ENCODE measurements at regions not wholly inside any gene's neighbourhood (a gene's known extent, or its start where the extent isn't known, plus 50 kb on each side); places are given as distances from the start of the nearest gene placed in this dataset.

GRCh38 chr10:61600399-61600798 lies 62.3 kb upstream of the CABCOCO1 start:
- H3K4me3 ChIP-seq = no peak overlapping the region
- no peak for DNase-seq
- no peak for ATAC-seq (ENCODE audit: insufficient read depth, low FRiP score)
- H3K9me3 ChIP-seq (ENCODE audit: control insufficient read depth in 4 of 4, insufficient read depth in 3 of 4, low read length in 3 of 4) = no peaks in the 10 kb centered on the region
- H3K27ac ChIP-seq (ENCODE audit: low read depth in 1 of 2, low read length in 1 of 2) = no peak overlapping the region
- no peak for TF ChIP-seq CTCF (IDR thresholded peaks at IDR 0.05; ENCODE audit: control extremely low read depth, extremely low read depth)
- WGBS, 2 donors = 80 to 82% methylated on average over 1 of the region's 1 CpG
- H3K4me1 ChIP-seq (ENCODE audit: control insufficient read depth in 5 of 5, insufficient read depth in 5 of 5, low read length in 5 of 5) = no peaks in the 10 kb centered on the region
- H3K9ac ChIP-seq (ENCODE audit: insufficient read depth in 1 of 2, low read length in 2 of 2) = no peak overlapping the region
- H3K27me3 ChIP-seq (ENCODE audit: control insufficient read depth in 3 of 3, insufficient read depth in 3 of 3, low read length in 2 of 3) = no peaks in the 10 kb centered on the region
- no peaks in the 10 kb centered on the region for H3K36me3 ChIP-seq (ENCODE audit: control insufficient read depth in 4 of 4, insufficient read depth in 4 of 4, low read length in 4 of 4)

- no peak for DNase-seq
- WGBS, 2 donors = 92 to 95% methylated on average over 1 of the region's 1 CpG
- Histone ChIP-seq H3K9me3 (ENCODE audit: control insufficient read depth in 4 of 4, insufficient read depth in 3 of 4, low read length in 3 of 4) (no peaks in the 10 kb centered on the region), H3K27ac (ENCODE audit: low read depth in 1 of 2, low read length in 1 of 2) (no peak overlapping the region), H3K9ac (ENCODE audit: insufficient read depth in 1 of 2, low read length in 2 of 2) (no peak overlapping the region), H3K36me3 (ENCODE audit: control insufficient read depth in 4 of 4, insufficient read depth in 4 of 4, low read length in 4 of 4) (no peaks in the 10 kb centered on the region), H3K4me1 (ENCODE audit: control insufficient read depth in 5 of 5, insufficient read depth in 5 of 5, low read length in 5 of 5) (no peaks in the 10 kb centered on the region), H3K27me3 (ENCODE audit: control insufficient read depth in 3 of 3, insufficient read depth in 3 of 3, low read length in 2 of 3) (no peaks in the 10 kb centered on the region), H3K4me3 (no peak overlapping the region)
- no peak for TF ChIP-seq CTCF (IDR thresholded peaks at IDR 0.05; ENCODE audit: control extremely low read depth, extremely low read depth)
- ATAC-seq (ENCODE audit: insufficient read depth, low FRiP score) = no peak
Measured at GRCh38 chr10:61594430-61594829, 68.3 kb upstream of the CABCOCO1 start.

- H3K9ac ChIP-seq (ENCODE audit: insufficient read depth in 1 of 2, low read length in 2 of 2) = no peak overlapping the region
- H3K4me3 ChIP-seq = no peak overlapping the region
- no peaks in the 10 kb centered on the region for H3K36me3 ChIP-seq (ENCODE audit: control insufficient read depth in 4 of 4, insufficient read depth in 4 of 4, low read length in 4 of 4)
- no peak overlapping the region for H3K27ac ChIP-seq (ENCODE audit: low read depth in 1 of 2, low read length in 1 of 2)
- 85 to 90% methylated on average over 2 of the region's 2 CpGs for WGBS, 2 donors
- H3K27me3 ChIP-seq (ENCODE audit: control insufficient read depth in 3 of 3, insufficient read depth in 3 of 3, low read length in 2 of 3) = no peaks in the 10 kb centered on the region
- no peak for DNase-seq
- no peaks in the 10 kb centered on the region for H3K9me3 ChIP-seq (ENCODE audit: control insufficient read depth in 4 of 4, insufficient read depth in 3 of 4, low read length in 3 of 4)
- ATAC-seq (ENCODE audit: insufficient read depth, low FRiP score) = no peak
- TF ChIP-seq CTCF (IDR thresholded peaks at IDR 0.05; ENCODE audit: control extremely low read depth, extremely low read depth) = no peak
- peaks cover 0 to 2% (median 0%) of the 10 kb centered on the region in 5 donors for H3K4me1 ChIP-seq (ENCODE audit: control insufficient read depth in 5 of 5, insufficient read depth in 5 of 5, low read length in 5 of 5)
Measured at GRCh38 chr10:61592581-61592980, 70.1 kb upstream of the CABCOCO1 start.

- 50 to 69% methylated on average over 5 of the region's 5 CpGs for WGBS, 2 donors
- no peak overlapping the region for H3K27ac ChIP-seq (ENCODE audit: low read depth in 1 of 2, low read length in 1 of 2)
- no peak for TF ChIP-seq CTCF (IDR thresholded peaks at IDR 0.05; ENCODE audit: control extremely low read depth, extremely low read depth)
- H3K36me3 ChIP-seq (ENCODE audit: control insufficient read depth in 4 of 4, insufficient read depth in 4 of 4, low read length in 4 of 4) = no peaks in the 10 kb centered on the region
- peaks cover 0 to 2% (median 0%) of the 10 kb centered on the region in 5 donors for H3K4me1 ChIP-seq (ENCODE audit: control insufficient read depth in 5 of 5, insufficient read depth in 5 of 5, low read length in 5 of 5)
- H3K9ac ChIP-seq (ENCODE audit: insufficient read depth in 1 of 2, low read length in 2 of 2) = no peak overlapping the region
- ATAC-seq (ENCODE audit: insufficient read depth, low FRiP score) = no peak
- H3K4me3 ChIP-seq = no peak overlapping the region
- no peak for DNase-seq
- no peaks in the 10 kb centered on the region for H3K9me3 ChIP-seq (ENCODE audit: control insufficient read depth in 4 of 4, insufficient read depth in 3 of 4, low read length in 3 of 4)
- H3K27me3 ChIP-seq (ENCODE audit: control insufficient read depth in 3 of 3, insufficient read depth in 3 of 3, low read length in 2 of 3) = no peaks in the 10 kb centered on the region
Measured at GRCh38 chr10:61589547-61590243, 73.0 kb upstream of the CABCOCO1 start.

Data from lung (tissue), 11 donors.